HEK293 (cell line): ENCODE measurements at regions not wholly inside any gene's neighbourhood (a gene's known extent, or its start where the extent isn't known, plus 50 kb on each side); places are given as distances from the start of the nearest gene placed in this dataset.

Source experiments
- CTCF ChIA-PET: fragments of 350-600 bp; formaldehyde crosslinking; extraction: SDS; loops from one replicate; lab custom pipeline; 2021; ENCODE audit warnings: antibody characterized with exemption; lab: Yijun Ruan, JAX
- POLR2A ChIA-PET: fragments of 300-600 bp; formaldehyde crosslinking; extraction: SDS; loops from one replicate; lab custom pipeline; 2020; ENCODE audit warnings: antibody characterized with exemption, inconsistent platforms; lab: Yijun Ruan, JAX
- H3K27ac ChIP-seq: fragments of 200-500 bp; sonication (Bioruptor generic); 2 replicates; pipeline ENCODE4 v1.5.1; 2014; ENCODE audit warnings: low read depth, low read length, control low read depth, inconsistent platforms; ENCODE audit errors: extremely low read depth
- H3K36me3 ChIP-seq, 2 experiments: fragments of 200-500 bp in 1 of 2; sonication (Bioruptor generic) in 1 of 2; 1 replicate in 1 of 2; 2 replicates in 1 of 2; pipeline ENCODE4 v1.5.1; 2014 to 2017; ENCODE audit warnings: inconsistent platforms in 2 of 2, low read length in 2 of 2; ENCODE audit not compliant: control insufficient read depth in 2 of 2, insufficient read depth in 1 of 2
- H3K4me1 ChIP-seq: fragments of 200-500 bp; sonication (Bioruptor generic); 2 replicates; pipeline ENCODE4 v1.5.1; 2014; ENCODE audit warnings: mild to moderate bottlenecking, low read length, inconsistent platforms; ENCODE audit not compliant: control insufficient read depth, insufficient read depth
- H3K4me3 ChIP-seq: 2 replicates; pipeline ENCODE4 v1.5.1; 2011; ENCODE audit warnings: low read depth, mild to moderate bottlenecking, control low read depth, low read length, moderate library complexity
- H3K9me3 ChIP-seq: fragments of 200-500 bp; sonication (Bioruptor generic); 2 replicates; pipeline ENCODE4 v1.5.1; 2014; ENCODE audit warnings: low read depth, low read length, inconsistent platforms; ENCODE audit not compliant: control insufficient read depth, insufficient read depth
- FEZF1 ChIP-seq: fragments of 450-650 bp; formaldehyde crosslinking; IDR thresholded peaks from 2 replicates; pipeline ENCODE4 v1.5.1; 2016; ENCODE audit warnings: missing biosample characterization, missing genetic modification characterization
- GFI1B ChIP-seq: fragments of 450-650 bp; formaldehyde crosslinking; IDR thresholded peaks from 2 replicates; pipeline ENCODE4 v1.5.1; 2016; ENCODE audit warnings: missing biosample characterization, missing genetic modification characterization
- GLI2 ChIP-seq: fragments of 450-650 bp; formaldehyde crosslinking; IDR thresholded peaks from 2 replicates; pipeline ENCODE4; 2017; ENCODE audit warnings: missing biosample characterization, missing genetic modification characterization, low read depth, borderline replicate concordance
- HOXD13 ChIP-seq: sonication (generic); formaldehyde crosslinking; IDR thresholded peaks from 2 replicates; pipeline ENCODE4 v1.8.0; 2022; ENCODE audit warnings: missing genetic modification reagents, borderline replicate concordance
- IKZF3 ChIP-seq: fragments of 450-650 bp; IDR thresholded peaks from 2 replicates; pipeline ENCODE4 v1.5.0; 2018; ENCODE audit warnings: missing biosample characterization, mild to moderate bottlenecking, missing genetic modification characterization, moderate library complexity
- SCRT1 ChIP-seq: fragments of 450-650 bp; formaldehyde crosslinking; IDR thresholded peaks from 2 replicates; pipeline ENCODE4 v1.5.1; 2016; ENCODE audit warnings: missing biosample characterization, missing genetic modification characterization, borderline replicate concordance
- ZBTB20 ChIP-seq: fragments of 450-650 bp; formaldehyde crosslinking; IDR thresholded peaks from 2 replicates; pipeline ENCODE4 v1.5.1; 2016; ENCODE audit warnings: missing biosample characterization, missing genetic modification characterization
- ZFP37 ChIP-seq: fragments of 450-650 bp; formaldehyde crosslinking; IDR thresholded peaks from 2 replicates; pipeline ENCODE4 v1.5.1; 2016; ENCODE audit warnings: missing biosample characterization, missing genetic modification characterization
- ZNF140 ChIP-seq: fragments of 450-650 bp; formaldehyde crosslinking; IDR thresholded peaks from 2 replicates; pipeline ENCODE4 v1.5.1; 2016; ENCODE audit warnings: missing biosample characterization, missing genetic modification characterization
- ZNF202 ChIP-seq: fragments of 450-650 bp; formaldehyde crosslinking; IDR thresholded peaks from 2 replicates; pipeline ENCODE4 v1.5.1; 2016; ENCODE audit warnings: missing biosample characterization, missing genetic modification characterization, borderline replicate concordance
- ZNF211 ChIP-seq: fragments of 450-650 bp; formaldehyde crosslinking; IDR thresholded peaks from 2 replicates; pipeline ENCODE4 v1.5.1; 2016; ENCODE audit warnings: low read depth, missing biosample characterization, missing genetic modification characterization
- ZNF214 ChIP-seq: fragments of 450-650 bp; formaldehyde crosslinking; IDR thresholded peaks from 2 replicates; pipeline ENCODE4 v1.5.1; 2017; ENCODE audit warnings: missing biosample characterization, mild to moderate bottlenecking, missing genetic modification characterization, borderline replicate concordance
- ZNF248 ChIP-seq: fragments of 450-650 bp; formaldehyde crosslinking; IDR thresholded peaks from 2 replicates; pipeline ENCODE4 v1.5.1; 2017; ENCODE audit warnings: missing biosample characterization, missing genetic modification characterization
- ZNF324 ChIP-seq: fragments of 450-650 bp; formaldehyde crosslinking; IDR thresholded peaks from 2 replicates; pipeline ENCODE4 v1.5.1; 2016; ENCODE audit warnings: missing biosample characterization, missing genetic modification characterization
- ZNF350 ChIP-seq: fragments of 450-650 bp; formaldehyde crosslinking; IDR thresholded peaks from 2 replicates; pipeline ENCODE4 v1.5.0; 2017; ENCODE audit warnings: missing biosample characterization, mild to moderate bottlenecking, missing genetic modification characterization
- ZNF416 ChIP-seq: fragments of 450-650 bp; formaldehyde crosslinking; IDR thresholded peaks from 2 replicates; pipeline ENCODE4 v1.5.1; 2016; ENCODE audit warnings: missing biosample characterization, missing genetic modification characterization
- ZNF747 ChIP-seq: fragments of 450-650 bp; formaldehyde crosslinking; IDR thresholded peaks from 2 replicates; pipeline ENCODE4 v1.5.1; 2016; ENCODE audit warnings: missing biosample characterization, missing genetic modification characterization
- TF ChIP-seq, protein P1 (sequence below): fragments of 450-650 bp; formaldehyde crosslinking; IDR thresholded peaks from 2 replicates; pipeline ENCODE4 v1.5.1; 2016; ENCODE audit warnings: missing biosample characterization, missing genetic modification characterization, low read depth
- TF ChIP-seq, protein P2 (sequence below): fragments of 450-650 bp; formaldehyde crosslinking; IDR thresholded peaks from 2 replicates; pipeline ENCODE4 v1.5.1; 2016; ENCODE audit warnings: missing biosample characterization, missing genetic modification characterization
- TF ChIP-seq, protein P3 (sequence below): fragments of 450-650 bp; formaldehyde crosslinking; IDR thresholded peaks from 2 replicates; pipeline ENCODE4 v1.5.1; 2016; ENCODE audit warnings: missing biosample characterization, missing genetic modification characterization
- TF ChIP-seq, protein P4 (sequence below): fragments of 450-650 bp; formaldehyde crosslinking; IDR thresholded peaks from 2 replicates; pipeline ENCODE4 v1.5.1; 2016; ENCODE audit warnings: missing biosample characterization, missing genetic modification characterization
- TF ChIP-seq, protein P5 (sequence below): fragments of 450-650 bp; formaldehyde crosslinking; IDR thresholded peaks from 2 replicates; pipeline ENCODE4 v1.5.1; 2017; ENCODE audit warnings: missing biosample characterization, missing genetic modification characterization

DNA sequence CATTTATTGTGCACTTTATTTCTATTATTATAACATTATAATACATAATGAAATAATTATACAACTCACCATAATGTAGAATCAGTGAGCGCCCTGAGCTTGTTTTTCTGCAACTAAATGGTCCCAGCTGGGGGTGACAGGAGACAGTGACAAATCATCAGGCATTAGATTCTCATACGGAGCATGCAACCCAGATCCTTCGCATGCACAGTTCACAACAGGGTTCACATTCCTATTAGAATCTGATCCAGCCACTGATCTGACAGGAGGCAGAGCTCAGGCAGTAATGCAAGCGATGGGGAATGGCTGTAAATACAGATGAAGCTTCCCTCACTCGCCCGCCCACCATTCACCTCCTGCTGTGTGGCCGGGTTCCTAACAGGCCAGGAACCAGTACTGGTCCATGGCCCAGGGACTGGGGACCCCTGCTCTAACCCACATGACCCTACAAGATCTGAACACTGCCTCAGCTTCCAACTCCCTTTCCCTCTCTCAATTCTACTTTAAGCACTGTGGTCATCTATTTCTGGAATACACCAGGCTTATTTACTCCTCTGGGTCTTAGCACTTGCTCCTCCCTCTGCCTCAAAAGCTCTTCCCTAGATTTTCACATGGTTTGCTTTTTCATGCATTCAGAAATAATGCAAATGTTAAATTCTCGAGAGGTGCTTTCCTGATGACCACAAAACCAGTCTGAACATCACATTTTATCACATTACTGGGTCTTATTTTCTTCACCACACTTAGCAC lies 166.8 kb upstream of the HCCS start (continued):
- TF ChIP-seq, protein P1, sequence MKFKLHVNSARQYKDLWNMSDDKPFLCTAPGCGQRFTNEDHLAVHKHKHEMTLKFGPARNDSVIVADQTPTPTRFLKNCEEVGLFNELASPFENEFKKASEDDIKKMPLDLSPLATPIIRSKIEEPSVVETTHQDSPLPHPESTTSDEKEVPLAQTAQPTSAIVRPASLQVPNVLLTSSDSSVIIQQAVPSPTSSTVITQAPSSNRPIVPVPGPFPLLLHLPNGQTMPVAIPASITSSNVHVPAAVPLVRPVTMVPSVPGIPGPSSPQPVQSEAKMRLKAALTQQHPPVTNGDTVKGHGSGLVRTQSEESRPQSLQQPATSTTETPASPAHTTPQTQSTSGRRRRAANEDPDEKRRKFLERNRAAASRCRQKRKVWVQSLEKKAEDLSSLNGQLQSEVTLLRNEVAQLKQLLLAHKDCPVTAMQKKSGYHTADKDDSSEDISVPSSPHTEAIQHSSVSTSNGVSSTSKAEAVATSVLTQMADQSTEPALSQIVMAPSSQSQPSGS (tag by site-specific recombination) = no peak
- TF ChIP-seq ZNF350 (tag by site-specific recombination) (no peak), GFI1B (tag by site-specific recombination) (no peak)

DNA sequence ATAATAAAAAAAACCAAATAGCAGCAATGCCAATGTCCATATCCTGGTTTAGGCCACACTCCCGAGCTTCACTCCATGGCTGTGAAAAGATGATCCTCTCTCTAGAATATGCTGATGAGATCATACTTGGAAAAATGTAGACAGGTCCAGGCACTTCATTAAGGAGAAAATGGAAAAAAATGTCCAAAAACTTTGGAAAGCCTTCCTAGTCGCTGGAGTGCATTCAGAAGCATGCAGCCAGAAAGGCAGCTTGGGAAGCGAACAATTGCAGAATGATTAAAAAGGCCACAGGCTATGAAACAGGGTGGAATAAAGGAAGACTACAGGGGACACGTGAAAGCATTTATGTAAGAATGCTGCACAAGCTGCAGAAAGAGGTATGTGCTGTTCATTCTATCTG lies 165.6 kb upstream of the HCCS start:
- CTCF ChIA-PET = no interaction called here
- no peak overlapping the region for H3K4me3 ChIP-seq
- H3K4me1 ChIP-seq = no peaks in the 10 kb centered on the region
- no peak overlapping the region for H3K27ac ChIP-seq
- no peak for TF ChIP-seq ZNF214
- no peak for TF ChIP-seq ZNF324 (tag by site-specific recombination)
- TF ChIP-seq, protein P2, sequence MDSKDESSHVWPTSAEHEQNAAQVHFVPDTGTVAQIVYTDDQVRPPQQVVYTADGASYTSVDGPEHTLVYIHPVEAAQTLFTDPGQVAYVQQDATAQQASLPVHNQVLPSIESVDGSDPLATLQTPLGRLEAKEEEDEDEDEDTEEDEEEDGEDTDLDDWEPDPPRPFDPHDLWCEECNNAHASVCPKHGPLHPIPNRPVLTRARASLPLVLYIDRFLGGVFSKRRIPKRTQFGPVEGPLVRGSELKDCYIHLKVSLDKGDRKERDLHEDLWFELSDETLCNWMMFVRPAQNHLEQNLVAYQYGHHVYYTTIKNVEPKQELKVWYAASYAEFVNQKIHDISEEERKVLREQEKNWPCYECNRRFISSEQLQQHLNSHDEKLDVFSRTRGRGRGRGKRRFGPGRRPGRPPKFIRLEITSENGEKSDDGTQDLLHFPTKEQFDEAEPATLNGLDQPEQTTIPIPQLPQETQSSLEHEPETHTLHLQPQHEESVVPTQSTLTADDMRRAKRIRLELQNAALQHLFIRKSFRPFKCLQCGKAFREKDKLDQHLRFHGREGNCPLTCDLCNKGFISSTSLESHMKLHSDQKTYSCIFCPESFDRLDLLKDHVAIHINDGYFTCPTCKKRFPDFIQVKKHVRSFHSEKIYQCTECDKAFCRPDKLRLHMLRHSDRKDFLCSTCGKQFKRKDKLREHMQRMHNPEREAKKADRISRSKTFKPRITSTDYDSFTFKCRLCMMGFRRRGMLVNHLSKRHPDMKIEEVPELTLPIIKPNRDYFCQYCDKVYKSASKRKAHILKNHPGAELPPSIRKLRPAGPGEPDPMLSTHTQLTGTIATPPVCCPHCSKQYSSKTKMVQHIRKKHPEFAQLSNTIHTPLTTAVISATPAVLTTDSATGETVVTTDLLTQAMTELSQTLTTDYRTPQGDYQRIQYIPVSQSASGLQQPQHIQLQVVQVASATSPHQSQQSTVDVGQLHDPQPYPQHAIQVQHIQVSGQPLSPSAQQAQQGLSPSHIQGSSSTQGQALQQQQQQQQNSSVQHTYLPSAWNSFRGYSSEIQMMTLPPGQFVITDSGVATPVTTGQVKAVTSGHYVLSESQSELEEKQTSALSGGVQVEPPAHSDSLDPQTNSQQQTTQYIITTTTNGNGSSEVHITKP (tag by site-specific recombination) = no peak
- TF ChIP-seq, protein P3, sequence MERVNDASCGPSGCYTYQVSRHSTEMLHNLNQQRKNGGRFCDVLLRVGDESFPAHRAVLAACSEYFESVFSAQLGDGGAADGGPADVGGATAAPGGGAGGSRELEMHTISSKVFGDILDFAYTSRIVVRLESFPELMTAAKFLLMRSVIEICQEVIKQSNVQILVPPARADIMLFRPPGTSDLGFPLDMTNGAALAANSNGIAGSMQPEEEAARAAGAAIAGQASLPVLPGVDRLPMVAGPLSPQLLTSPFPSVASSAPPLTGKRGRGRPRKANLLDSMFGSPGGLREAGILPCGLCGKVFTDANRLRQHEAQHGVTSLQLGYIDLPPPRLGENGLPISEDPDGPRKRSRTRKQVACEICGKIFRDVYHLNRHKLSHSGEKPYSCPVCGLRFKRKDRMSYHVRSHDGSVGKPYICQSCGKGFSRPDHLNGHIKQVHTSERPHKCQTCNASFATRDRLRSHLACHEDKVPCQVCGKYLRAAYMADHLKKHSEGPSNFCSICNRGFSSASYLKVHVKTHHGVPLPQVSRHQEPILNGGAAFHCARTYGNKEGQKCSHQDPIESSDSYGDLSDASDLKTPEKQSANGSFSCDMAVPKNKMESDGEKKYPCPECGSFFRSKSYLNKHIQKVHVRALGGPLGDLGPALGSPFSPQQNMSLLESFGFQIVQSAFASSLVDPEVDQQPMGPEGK = no peak
- no peak for TF ChIP-seq ZNF140 (tag by site-specific recombination)
- TF ChIP-seq ZNF416 (tag by site-specific recombination) = no peak
- no peak for TF ChIP-seq ZNF747 (tag by site-specific recombination)
- TF ChIP-seq SCRT1 (tag by site-specific recombination) = no peak
- no peak for TF ChIP-seq ZNF202 (tag by site-specific recombination)
- TF ChIP-seq ZNF211 (tag by site-specific recombination) = no peak
- no peak for TF ChIP-seq GLI2 (tag by site-specific recombination)
- TF ChIP-seq HOXD13 (CRISPR knock-in tag) = no peak
- TF ChIP-seq ZBTB20 (tag by site-specific recombination) = no peak
- TF ChIP-seq IKZF3 (tag by site-specific recombination) = no peak
- no peak for TF ChIP-seq FEZF1 (tag by site-specific recombination)
- TF ChIP-seq, protein P4, sequence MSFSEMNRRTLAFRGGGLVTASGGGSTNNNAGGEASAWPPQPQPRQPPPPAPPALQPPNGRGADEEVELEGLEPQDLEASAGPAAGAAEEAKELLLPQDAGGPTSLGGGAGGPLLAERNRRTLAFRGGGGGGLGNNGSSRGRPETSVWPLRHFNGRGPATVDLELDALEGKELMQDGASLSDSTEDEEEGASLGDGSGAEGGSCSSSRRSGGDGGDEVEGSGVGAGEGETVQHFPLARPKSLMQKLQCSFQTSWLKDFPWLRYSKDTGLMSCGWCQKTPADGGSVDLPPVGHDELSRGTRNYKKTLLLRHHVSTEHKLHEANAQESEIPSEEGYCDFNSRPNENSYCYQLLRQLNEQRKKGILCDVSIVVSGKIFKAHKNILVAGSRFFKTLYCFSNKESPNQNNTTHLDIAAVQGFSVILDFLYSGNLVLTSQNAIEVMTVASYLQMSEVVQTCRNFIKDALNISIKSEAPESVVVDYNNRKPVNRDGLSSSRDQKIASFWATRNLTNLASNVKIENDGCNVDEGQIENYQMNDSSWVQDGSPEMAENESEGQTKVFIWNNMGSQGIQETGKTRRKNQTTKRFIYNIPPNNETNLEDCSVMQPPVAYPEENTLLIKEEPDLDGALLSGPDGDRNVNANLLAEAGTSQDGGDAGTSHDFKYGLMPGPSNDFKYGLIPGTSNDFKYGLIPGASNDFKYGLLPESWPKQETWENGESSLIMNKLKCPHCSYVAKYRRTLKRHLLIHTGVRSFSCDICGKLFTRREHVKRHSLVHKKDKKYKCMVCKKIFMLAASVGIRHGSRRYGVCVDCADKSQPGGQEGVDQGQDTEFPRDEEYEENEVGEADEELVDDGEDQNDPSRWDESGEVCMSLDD (tag by site-specific recombination) = no peak
- TF ChIP-seq ZFP37 = no peak
- no peak for TF ChIP-seq ZNF248 (tag by site-specific recombination)
- TF ChIP-seq, protein P5, sequence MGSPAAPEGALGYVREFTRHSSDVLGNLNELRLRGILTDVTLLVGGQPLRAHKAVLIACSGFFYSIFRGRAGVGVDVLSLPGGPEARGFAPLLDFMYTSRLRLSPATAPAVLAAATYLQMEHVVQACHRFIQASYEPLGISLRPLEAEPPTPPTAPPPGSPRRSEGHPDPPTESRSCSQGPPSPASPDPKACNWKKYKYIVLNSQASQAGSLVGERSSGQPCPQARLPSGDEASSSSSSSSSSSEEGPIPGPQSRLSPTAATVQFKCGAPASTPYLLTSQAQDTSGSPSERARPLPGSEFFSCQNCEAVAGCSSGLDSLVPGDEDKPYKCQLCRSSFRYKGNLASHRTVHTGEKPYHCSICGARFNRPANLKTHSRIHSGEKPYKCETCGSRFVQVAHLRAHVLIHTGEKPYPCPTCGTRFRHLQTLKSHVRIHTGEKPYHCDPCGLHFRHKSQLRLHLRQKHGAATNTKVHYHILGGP = no peak
- H3K9me3 ChIP-seq = no peaks in the 10 kb centered on the region
- POLR2A ChIA-PET = no interaction called here
- no peaks in the 10 kb centered on the region for H3K36me3 ChIP-seq
